CD4-positive, CD25-positive, alpha-beta regulatory T cell (primary cell): ENCODE measurements at regions not wholly inside any gene's neighbourhood (a gene's known extent, or its start where the extent isn't known, plus 50 kb on each side); places are given as distances from the start of the nearest gene placed in this dataset.

ENCODE experiments used
- ATAC-seq, 2 donors: fragments of 150-1000 bp; cut with Tn5 transposase; one replicate each; pipeline ENCODE4 v1.10.0; 2021; ENCODE audit warnings: low read depth in 2 of 2, moderate number of reproducible peaks in 2 of 2, moderate library complexity in 1 of 2
- DNase-seq, 3 donors: peaks; one replicate each; pipeline versions ENCODE4 v3.0.0 to v3.0.0-alpha.2; 2012 to 2022; ENCODE audit warnings: mixed read lengths in 1 of 3
- H3K27ac ChIP-seq: one replicate; pipeline ENCODE4 v1.7.0; 2013; ENCODE audit warnings: mild to moderate bottlenecking, low read length; ENCODE audit not compliant: insufficient read depth, poor library complexity, severe bottlenecking
- H3K27me3 ChIP-seq: one replicate; pipeline ENCODE4 v1.7.0; 2013; ENCODE audit warnings: low read length; ENCODE audit not compliant: control insufficient read depth, insufficient read depth
- H3K36me3 ChIP-seq: one replicate; pipeline ENCODE4 v1.7.0; 2013; ENCODE audit warnings: mild to moderate bottlenecking, low read length, moderate library complexity; ENCODE audit not compliant: control insufficient read depth, insufficient read depth
- H3K4me1 ChIP-seq: 2 replicates; pipeline ENCODE4 v1.7.0; 2013; ENCODE audit warnings: mild to moderate bottlenecking, low read length; ENCODE audit not compliant: insufficient read depth, control insufficient read depth, poor library complexity, severe bottlenecking
- H3K4me3 ChIP-seq: one replicate; pipeline ENCODE4 v1.7.0; 2013; ENCODE audit warnings: low read depth, mild to moderate bottlenecking, low read length, moderate library complexity
- H3K9me3 ChIP-seq, 2 experiments: 1 replicate in 1 of 2; 2 replicates in 1 of 2; pipeline ENCODE4 v1.7.0; 2013; ENCODE audit warnings: low read length in 2 of 2, mild to moderate bottlenecking in 1 of 2, moderate library complexity in 1 of 2; ENCODE audit not compliant: control insufficient read depth in 2 of 2
- H3K27ac Mint-ChIP-seq, 3 donors: one replicate each; pipeline ENCODE4 v1.8.0; 2020 to 2022; ENCODE audit warnings: mild to moderate bottlenecking in 3 of 3, mixed read lengths in 3 of 3, moderate library complexity in 2 of 3
- H3K27me3 Mint-ChIP-seq: one replicate; pipeline ENCODE4 v1.8.0; 2022; ENCODE audit warnings: mild to moderate bottlenecking, mixed read lengths
- H3K36me3 Mint-ChIP-seq: one replicate; pipeline ENCODE4 v1.8.0; 2020; ENCODE audit warnings: mixed read lengths
- H3K4me1 Mint-ChIP-seq, 4 donors: one replicate each; pipeline ENCODE4 v1.8.0; 2020 to 2022; ENCODE audit warnings: mixed read lengths in 4 of 4, mild to moderate bottlenecking in 1 of 4
- H3K4me3 Mint-ChIP-seq, 4 donors: one replicate each; pipeline ENCODE4 v1.8.0; 2020 to 2022; ENCODE audit warnings: mild to moderate bottlenecking in 4 of 4, mixed read lengths in 4 of 4, moderate library complexity in 3 of 4
- H3K9me3 Mint-ChIP-seq, 7 donors: one replicate each; pipeline ENCODE4 v1.8.0; 2020 to 2022; ENCODE audit warnings: mixed read lengths in 7 of 7, mild to moderate bottlenecking in 3 of 7, moderate library complexity in 2 of 7

DNA sequence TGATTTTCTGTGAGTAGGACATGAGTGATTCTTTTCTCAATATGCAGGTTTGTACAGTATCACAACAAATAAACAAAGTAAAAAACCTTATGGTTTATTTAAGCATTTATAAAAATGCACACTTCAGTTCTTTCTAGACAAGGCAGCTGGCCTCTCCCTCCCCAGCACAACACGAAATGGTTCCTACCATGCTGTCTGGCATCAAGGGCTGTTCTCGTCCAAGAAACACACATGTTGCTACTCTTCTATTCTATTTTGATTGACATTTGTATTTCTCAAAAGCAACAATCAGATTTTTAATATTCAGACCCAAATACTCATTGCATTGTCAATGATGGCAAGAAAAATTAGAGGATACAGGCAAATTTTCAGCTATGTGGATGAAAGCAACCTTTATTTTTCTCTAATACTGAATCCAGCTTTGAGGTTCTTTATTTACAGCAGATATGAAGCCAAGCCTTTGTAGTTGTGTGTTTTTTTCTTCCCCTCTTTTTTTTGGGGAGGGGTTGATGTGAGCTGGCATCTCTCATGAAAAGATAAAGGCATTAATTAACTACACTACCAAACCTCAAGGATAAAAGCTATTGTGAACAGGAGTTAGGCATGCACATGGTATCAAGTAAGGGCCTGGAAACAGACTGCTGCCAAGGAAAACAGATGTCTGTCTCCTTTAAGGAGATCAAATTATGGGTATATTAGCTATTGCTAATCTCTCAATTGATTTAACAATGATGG, 96.4 kb upstream of the PREP start:
- H3K4me3 ChIP-seq = no peak overlapping the region
- no peak for ATAC-seq
- no peaks in the 10 kb centered on the region for H3K36me3 ChIP-seq
- H3K27ac ChIP-seq = no peak overlapping the region
- Mint-ChIP-seq H3K4me3 (no peak overlapping the region), H3K9me3 (peaks cover 0 to 2% (median 0%) of the 10 kb centered on the region in 7 donors), H3K27ac (no peak overlapping the region), H3K27me3 (no peaks in the 10 kb centered on the region), H3K4me1 (no peaks in the 10 kb centered on the region), H3K36me3 (no peaks in the 10 kb centered on the region)
- DNase-seq = no peak
- H3K4me1 ChIP-seq = no peaks in the 10 kb centered on the region
- H3K27me3 ChIP-seq = no peaks in the 10 kb centered on the region
- no peaks in the 10 kb centered on the region for H3K9me3 ChIP-seq

DNA sequence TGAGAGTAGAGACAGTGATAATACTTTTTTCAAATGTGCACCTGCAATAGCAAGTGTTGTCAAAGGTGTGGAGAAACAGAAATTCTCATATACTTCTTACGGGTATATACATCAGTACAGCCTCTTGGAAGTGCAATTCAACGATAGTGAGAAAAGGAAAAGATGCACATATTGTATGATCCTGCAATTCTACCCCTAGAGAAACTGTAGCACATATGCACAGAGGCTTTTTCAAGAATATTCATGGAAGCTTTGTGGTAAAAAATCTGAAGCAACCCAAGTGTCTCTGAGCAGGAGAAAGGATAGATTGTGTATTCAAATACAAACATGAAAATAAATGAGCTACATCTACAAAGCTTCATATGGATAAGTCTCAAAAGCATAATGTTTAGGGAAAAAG, 94.7 kb upstream of the PREP start:
- Histone ChIP-seq H3K4me1 (no peaks in the 10 kb centered on the region), H3K27ac (no peak overlapping the region), H3K9me3 (no peaks in the 10 kb centered on the region), H3K36me3 (no peaks in the 10 kb centered on the region), H3K4me3 (no peak overlapping the region), H3K27me3 (no peaks in the 10 kb centered on the region)
- H3K4me1 Mint-ChIP-seq = peaks cover 5 to 10% (median 7%) of the 10 kb centered on the region in 4 donors
- no peak overlapping the region for H3K27ac Mint-ChIP-seq
- peaks cover 0 to 2% (median 0%) of the 10 kb centered on the region in 7 donors for H3K9me3 Mint-ChIP-seq
- ATAC-seq (no peak), DNase-seq (no peak)
- no peaks in the 10 kb centered on the region for H3K36me3 Mint-ChIP-seq
- no peak overlapping the region for H3K4me3 Mint-ChIP-seq
- H3K27me3 Mint-ChIP-seq = no peaks in the 10 kb centered on the region

GRCh38 chr6:105495515-105495914, 92.6 kb upstream of the PREP start:
- no peaks in the 10 kb centered on the region for H3K4me1 ChIP-seq
- ATAC-seq (no peak), DNase-seq (no peak)
- Mint-ChIP-seq H3K4me3 (no peak overlapping the region), H3K36me3 (no peaks in the 10 kb centered on the region), H3K9me3 (peaks cover 0 to 2% (median 0%) of the 10 kb centered on the region in 7 donors), H3K27me3 (no peaks in the 10 kb centered on the region), H3K4me1 (peaks cover 5 to 10% (median 7%) of the 10 kb centered on the region in 4 donors), H3K27ac (no peak overlapping the region)
- H3K4me3 ChIP-seq = no peak overlapping the region
- no peaks in the 10 kb centered on the region for H3K36me3 ChIP-seq
- no peaks in the 10 kb centered on the region for H3K27me3 ChIP-seq
- no peaks in the 10 kb centered on the region for H3K9me3 ChIP-seq
- H3K27ac ChIP-seq = no peak overlapping the region

- H3K36me3 Mint-ChIP-seq = no peaks in the 10 kb centered on the region
- no peaks in the 10 kb centered on the region for H3K9me3 ChIP-seq
- H3K4me3 Mint-ChIP-seq = no peak overlapping the region
- no peaks in the 10 kb centered on the region for H3K27me3 ChIP-seq
- no peaks in the 10 kb centered on the region for H3K4me1 ChIP-seq
- no peak overlapping the region for H3K27ac ChIP-seq
- no peaks in the 10 kb centered on the region for H3K27me3 Mint-ChIP-seq
- ATAC-seq (no peak), DNase-seq (no peak)
- peaks cover 0 to 2% (median 0%) of the 10 kb centered on the region in 7 donors for H3K9me3 Mint-ChIP-seq
- no peak overlapping the region for H3K4me3 ChIP-seq
- no peak overlapping the region for H3K27ac Mint-ChIP-seq
- no peaks in the 10 kb centered on the region for H3K36me3 ChIP-seq
- H3K4me1 Mint-ChIP-seq = peaks cover 5 to 13% (median 7%) of the 10 kb centered on the region in 4 donors
These were observed 91.8 kb upstream of the PREP start for GRCh38 chr6:105494688-105495087.

DNA sequence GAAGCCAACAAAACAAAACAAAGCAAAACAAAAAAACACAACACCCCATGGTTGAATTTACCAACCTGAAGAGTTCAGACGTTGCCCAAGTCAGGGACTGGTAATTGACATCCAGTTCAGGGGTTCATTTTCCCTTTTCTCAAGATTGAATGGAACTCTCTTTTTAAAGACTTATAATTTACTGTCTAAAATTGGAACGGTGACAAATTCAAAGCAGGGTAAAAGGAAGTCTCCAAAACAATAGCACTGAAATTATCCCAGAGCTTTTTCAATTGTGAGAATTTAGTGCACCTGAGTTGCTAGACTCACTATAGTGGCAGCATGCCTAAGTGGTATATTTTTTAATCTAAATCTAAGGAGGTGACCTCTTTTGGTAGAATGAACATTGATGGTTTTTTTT, 90.9 kb upstream of the PREP start:
- Histone ChIP-seq H3K4me1 (no peaks in the 10 kb centered on the region), H3K27ac (no peak overlapping the region), H3K27me3 (no peaks in the 10 kb centered on the region), H3K36me3 (no peaks in the 10 kb centered on the region), H3K9me3 (no peaks in the 10 kb centered on the region), H3K4me3 (no peak overlapping the region)
- no peaks in the 10 kb centered on the region for H3K27me3 Mint-ChIP-seq
- no peak overlapping the region for H3K4me3 Mint-ChIP-seq
- peak overlapping the region in 1 of 3 donors; percentile 38 for H3K27ac Mint-ChIP-seq
- H3K36me3 Mint-ChIP-seq = no peaks in the 10 kb centered on the region
- ATAC-seq (no peak), DNase-seq (no peak)
- H3K4me1 Mint-ChIP-seq = peaks cover 7 to 19% (median 11%) of the 10 kb centered on the region in 4 donors
- peaks cover 0 to 2% (median 0%) of the 10 kb centered on the region in 7 donors for H3K9me3 Mint-ChIP-seq

DNA sequence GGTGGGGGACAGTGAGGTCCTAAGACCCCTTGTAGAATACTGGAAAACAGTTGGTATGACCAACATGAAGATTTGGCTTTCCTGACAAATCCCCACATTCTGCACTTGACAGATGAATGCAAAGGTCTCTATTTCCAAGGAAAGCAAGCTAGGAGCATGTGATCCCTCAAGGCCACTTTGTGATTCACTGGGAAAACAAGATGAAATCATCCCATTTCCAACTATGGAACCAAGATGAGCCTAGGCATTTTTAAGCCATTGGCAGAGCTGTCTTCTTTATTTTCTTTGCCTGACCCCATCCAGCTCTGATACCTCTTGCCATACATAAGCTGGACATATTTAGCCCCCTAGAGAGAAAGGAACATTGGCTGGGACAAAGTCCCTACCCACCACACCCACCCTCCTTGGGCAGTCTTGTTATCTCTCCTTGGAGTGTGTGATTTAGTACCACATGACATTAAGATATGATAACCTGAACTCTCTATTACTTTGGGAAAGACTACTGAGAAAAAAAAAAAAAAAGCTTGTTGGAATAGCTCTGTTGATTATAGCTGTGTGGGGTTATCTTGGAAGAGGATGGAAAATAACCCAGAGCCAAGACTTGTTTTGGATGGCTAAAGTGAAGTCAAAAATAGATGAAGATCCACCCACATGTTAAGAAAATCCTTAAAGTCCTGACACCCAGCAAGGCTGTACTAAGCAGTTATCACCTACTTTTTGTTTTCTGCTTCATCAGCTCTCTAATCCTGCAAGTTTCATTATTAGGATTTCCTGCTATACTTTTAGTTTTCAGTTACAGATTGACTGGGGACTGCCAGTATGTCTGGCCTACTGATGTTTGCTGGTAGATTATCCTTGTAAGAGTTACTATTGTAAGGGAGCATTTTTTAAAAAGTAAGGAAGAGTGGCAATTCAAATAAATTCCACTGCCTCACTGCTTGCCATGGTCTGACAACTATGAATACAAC, 90.1 kb upstream of the PREP start:
- H3K27me3 Mint-ChIP-seq = no peaks in the 10 kb centered on the region
- Histone ChIP-seq H3K27ac (no peak overlapping the region), H3K4me1 (no peaks in the 10 kb centered on the region), H3K4me3 (no peak overlapping the region), H3K27me3 (no peaks in the 10 kb centered on the region), H3K9me3 (no peaks in the 10 kb centered on the region), H3K36me3 (no peaks in the 10 kb centered on the region)
- H3K27ac Mint-ChIP-seq = peak overlapping the region in 2 of 3 donors; percentile 20 to 38
- DNase-seq (peak in 1 of 3 donors; percentile 45), ATAC-seq (no peak)
- H3K4me3 Mint-ChIP-seq = no peak overlapping the region
- no peaks in the 10 kb centered on the region for H3K36me3 Mint-ChIP-seq
- H3K4me1 Mint-ChIP-seq = peaks cover 8 to 19% (median 12%) of the 10 kb centered on the region in 4 donors
- H3K9me3 Mint-ChIP-seq = peaks cover 0 to 2% (median 0%) of the 10 kb centered on the region in 7 donors

- H3K9me3 Mint-ChIP-seq = peaks cover 0 to 2% (median 0%) of the 10 kb centered on the region in 7 donors
- no peak overlapping the region for H3K27ac ChIP-seq
- H3K4me1 ChIP-seq = peaks cover 5% of the 10 kb centered on the region
- no peaks in the 10 kb centered on the region for H3K9me3 ChIP-seq
- H3K4me3 Mint-ChIP-seq = no peak overlapping the region
- no peak for ATAC-seq
- no peaks in the 10 kb centered on the region for H3K36me3 ChIP-seq
- peaks cover 14 to 29% (median 26%) of the 10 kb centered on the region in 4 donors for H3K4me1 Mint-ChIP-seq
- no peak for DNase-seq
- peaks cover 4% of the 10 kb centered on the region for H3K27me3 Mint-ChIP-seq
- H3K27ac Mint-ChIP-seq = no peak overlapping the region
- no peaks in the 10 kb centered on the region for H3K36me3 Mint-ChIP-seq
- H3K4me3 ChIP-seq = no peak overlapping the region
- no peaks in the 10 kb centered on the region for H3K27me3 ChIP-seq
These were observed 86.3 kb upstream of the PREP start for GRCh38 chr6:105489216-105489530.
